ENCODE measurements at regions not wholly inside any gene's neighbourhood (a gene's known extent, or its start where the extent isn't known, plus 50 kb on each side); places are given as distances from the start of the nearest gene placed in this dataset.

- TF ChIP-seq, protein P1, sequence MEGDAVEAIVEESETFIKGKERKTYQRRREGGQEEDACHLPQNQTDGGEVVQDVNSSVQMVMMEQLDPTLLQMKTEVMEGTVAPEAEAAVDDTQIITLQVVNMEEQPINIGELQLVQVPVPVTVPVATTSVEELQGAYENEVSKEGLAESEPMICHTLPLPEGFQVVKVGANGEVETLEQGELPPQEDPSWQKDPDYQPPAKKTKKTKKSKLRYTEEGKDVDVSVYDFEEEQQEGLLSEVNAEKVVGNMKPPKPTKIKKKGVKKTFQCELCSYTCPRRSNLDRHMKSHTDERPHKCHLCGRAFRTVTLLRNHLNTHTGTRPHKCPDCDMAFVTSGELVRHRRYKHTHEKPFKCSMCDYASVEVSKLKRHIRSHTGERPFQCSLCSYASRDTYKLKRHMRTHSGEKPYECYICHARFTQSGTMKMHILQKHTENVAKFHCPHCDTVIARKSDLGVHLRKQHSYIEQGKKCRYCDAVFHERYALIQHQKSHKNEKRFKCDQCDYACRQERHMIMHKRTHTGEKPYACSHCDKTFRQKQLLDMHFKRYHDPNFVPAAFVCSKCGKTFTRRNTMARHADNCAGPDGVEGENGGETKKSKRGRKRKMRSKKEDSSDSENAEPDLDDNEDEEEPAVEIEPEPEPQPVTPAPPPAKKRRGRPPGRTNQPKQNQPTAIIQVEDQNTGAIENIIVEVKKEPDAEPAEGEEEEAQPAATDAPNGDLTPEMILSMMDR (conservative IDR thresholded peaks at IDR 0.05; ENCODE audit: low read depth, low read length) = no peak
- TF ChIP-seq POLR2A (IDR thresholded peaks at IDR 0.05; ENCODE audit: low read depth, low read length) = no peak
- TF ChIP-seq RAD21 (IDR thresholded peaks at IDR 0.05; ENCODE audit: low read length) = no peak
- no peak for TF ChIP-seq RCOR1 (IDR thresholded peaks at IDR 0.05; ENCODE audit: insufficient replicate concordance, low read length)
- TF ChIP-seq MXI1 (IDR thresholded peaks at IDR 0.05; ENCODE audit: borderline replicate concordance, low read depth, low read length) = no peak
- TF ChIP-seq BHLHE40 (IDR thresholded peaks at IDR 0.05; ENCODE audit: low read depth, low read length) = no peak
- TF ChIP-seq, protein P2, sequence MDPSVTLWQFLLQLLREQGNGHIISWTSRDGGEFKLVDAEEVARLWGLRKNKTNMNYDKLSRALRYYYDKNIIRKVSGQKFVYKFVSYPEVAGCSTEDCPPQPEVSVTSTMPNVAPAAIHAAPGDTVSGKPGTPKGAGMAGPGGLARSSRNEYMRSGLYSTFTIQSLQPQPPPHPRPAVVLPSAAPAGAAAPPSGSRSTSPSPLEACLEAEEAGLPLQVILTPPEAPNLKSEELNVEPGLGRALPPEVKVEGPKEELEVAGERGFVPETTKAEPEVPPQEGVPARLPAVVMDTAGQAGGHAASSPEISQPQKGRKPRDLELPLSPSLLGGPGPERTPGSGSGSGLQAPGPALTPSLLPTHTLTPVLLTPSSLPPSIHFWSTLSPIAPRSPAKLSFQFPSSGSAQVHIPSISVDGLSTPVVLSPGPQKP (IDR thresholded peaks at IDR 0.05; ENCODE audit: borderline replicate concordance, low read depth, low read length) = no peak
- no peak for TF ChIP-seq NFE2L2 (IDR thresholded peaks at IDR 0.05; ENCODE audit: low read depth, low read length)
These were observed 102.4 kb upstream of the TMLHE start for GRCh38 chrX:155715141-155715540.
